ENCODE measurements at regions not wholly inside any gene's neighbourhood (a gene's known extent, or its start where the extent isn't known, plus 50 kb on each side); places are given as distances from the start of the nearest gene placed in this dataset.

- Histone ChIP-seq H3K4me1 (ENCODE audit: insufficient read depth, low read length) (no peaks in the 10 kb centered on the region), H3K9me3 (ENCODE audit: control insufficient read depth in 1 of 2, insufficient read depth in 1 of 2, low read length in 2 of 2) (peaks cover 0 to 3% of the 10 kb centered on the region in 2 experiments), H3K4me3 (ENCODE audit: low read length) (no peak overlapping the region), H3K27ac (ENCODE audit: low read depth in 1 of 2, low read length in 2 of 2) (no peak overlapping the region), H3K36me3 (ENCODE audit: insufficient read depth, low read length) (no peaks in the 10 kb centered on the region), H3K27me3 (ENCODE audit: control insufficient read depth in 1 of 2, insufficient read depth in 2 of 2, low read length in 2 of 2) (peaks cover 0 to 2% of the 10 kb centered on the region in 2 experiments)
- Mint-ChIP-seq H3K4me1 (ENCODE audit: low read depth) (no peaks in the 10 kb centered on the region), H3K4me3 (no peak overlapping the region), H3K36me3 (ENCODE audit: low read depth) (no peaks in the 10 kb centered on the region), H3K9me3 (no peaks in the 10 kb centered on the region), H3K27me3 (peaks cover 4% of the 10 kb centered on the region), H3K27ac (no peak overlapping the region)
- DNase-seq (no peak), ATAC-seq (ENCODE audit: poor library complexity) (no peak)
- CTCF ChIA-PET = no interaction called here
- TF ChIP-seq CTCF (IDR thresholded peaks at IDR 0.05) = no peak
- POLR2A ChIA-PET = no interaction called here
- intact Hi-C loops (cut with DNase I, micrococcal nuclease) = no loop called here
These were observed 195.0 kb upstream of the RAB6C start for GRCh38 chr2:129784486-129784885.

- POLR2A ChIA-PET = no interaction called here
- Histone ChIP-seq H3K4me3 (ENCODE audit: low read length) (no peak overlapping the region), H3K4me1 (ENCODE audit: insufficient read depth, low read length) (no peaks in the 10 kb centered on the region), H3K27me3 (ENCODE audit: control insufficient read depth in 1 of 2, insufficient read depth in 2 of 2, low read length in 2 of 2) (no peaks in the 10 kb centered on the region), H3K9me3 (ENCODE audit: control insufficient read depth in 1 of 2, insufficient read depth in 1 of 2, low read length in 2 of 2) (peaks cover 0 to 7% of the 10 kb centered on the region in 2 experiments), H3K36me3 (ENCODE audit: insufficient read depth, low read length) (no peaks in the 10 kb centered on the region), H3K27ac (ENCODE audit: low read depth in 1 of 2, low read length in 2 of 2) (no peak overlapping the region)
- Mint-ChIP-seq H3K36me3 (ENCODE audit: low read depth) (no peaks in the 10 kb centered on the region), H3K27me3 (peaks cover 4% of the 10 kb centered on the region), H3K4me1 (ENCODE audit: low read depth) (no peaks in the 10 kb centered on the region), H3K4me3 (no peak overlapping the region), H3K9me3 (no peaks in the 10 kb centered on the region), H3K27ac (no peak overlapping the region)
- ATAC-seq (ENCODE audit: poor library complexity) (no peak), DNase-seq (no peak)
- intact Hi-C loops (cut with DNase I, micrococcal nuclease) = no loop called here
- CTCF ChIA-PET = no interaction called here
- TF ChIP-seq CTCF (IDR thresholded peaks at IDR 0.05) = no peak
These were observed 187.8 kb upstream of the RAB6C start for GRCh38 chr2:129791712-129792111.

GRCh38 chr2:129793431-129793902, 186.0 kb upstream of the RAB6C start:
- peaks cover 4% of the 10 kb centered on the region for H3K27me3 Mint-ChIP-seq
- ATAC-seq (ENCODE audit: poor library complexity) = no peak
- Histone ChIP-seq H3K4me3 (ENCODE audit: low read length) (no peak overlapping the region), H3K4me1 (ENCODE audit: insufficient read depth, low read length) (no peaks in the 10 kb centered on the region), H3K9me3 (ENCODE audit: control insufficient read depth in 1 of 2, insufficient read depth in 1 of 2, low read length in 2 of 2) (peaks cover 0 to 7% of the 10 kb centered on the region in 2 experiments), H3K36me3 (ENCODE audit: insufficient read depth, low read length) (no peaks in the 10 kb centered on the region), H3K27me3 (ENCODE audit: control insufficient read depth in 1 of 2, insufficient read depth in 2 of 2, low read length in 2 of 2) (no peaks in the 10 kb centered on the region), H3K27ac (ENCODE audit: low read depth in 1 of 2, low read length in 2 of 2) (no peak overlapping the region)
- CTCF ChIA-PET = no interaction called here
- intact Hi-C loops (cut with DNase I, micrococcal nuclease) = no loop called here
- TF ChIP-seq CTCF (IDR thresholded peaks at IDR 0.05) = no peak
- H3K4me3 Mint-ChIP-seq = no peak overlapping the region
- no peak overlapping the region for H3K27ac Mint-ChIP-seq
- POLR2A ChIA-PET = no interaction called here
- no peak for DNase-seq
- no peaks in the 10 kb centered on the region for H3K9me3 Mint-ChIP-seq
- no peaks in the 10 kb centered on the region for H3K4me1 Mint-ChIP-seq (ENCODE audit: low read depth)
- H3K36me3 Mint-ChIP-seq (ENCODE audit: low read depth) = no peaks in the 10 kb centered on the region

All from CD4-positive, alpha-beta T cell (primary cell).